RWPE1 (cell line): ENCODE measurements at regions not wholly inside any gene's neighbourhood (a gene's known extent, or its start where the extent isn't known, plus 50 kb on each side); places are given as distances from the start of the nearest gene placed in this dataset.

Experiments
- CTCF ChIA-PET: fragments of 350-600 bp; sonication (Branson Sonifier 250); formaldehyde crosslinking; extraction: SDS; loops from one replicate; lab custom pipeline; 2021; lab: Yijun Ruan, JAX
- POLR2A ChIA-PET: fragments of 400-600 bp; formaldehyde crosslinking; extraction: SDS; loops from one replicate; lab custom pipeline; 2020; ENCODE audit warnings: antibody characterized with exemption; ENCODE audit not compliant: low non-redundant PET; lab: Yijun Ruan, JAX
- DNase-seq: peaks from one replicate; pipeline ENCODE4 v3.0.0; 2012; ENCODE audit warnings: low spot score
- H3K27ac ChIP-seq: fragments of 450-650 bp; 2 replicates; pipeline ENCODE4 v1.5.1; 2017
- TF ChIP-seq, protein P1 (sequence below): fragments of 450-650 bp; conservative IDR thresholded peaks from 2 replicates; pipeline ENCODE4 v1.5.1; 2017; ENCODE audit warnings: low read depth, mild to moderate bottlenecking

- no peak overlapping the region for H3K27ac ChIP-seq
- TF ChIP-seq, protein P1, sequence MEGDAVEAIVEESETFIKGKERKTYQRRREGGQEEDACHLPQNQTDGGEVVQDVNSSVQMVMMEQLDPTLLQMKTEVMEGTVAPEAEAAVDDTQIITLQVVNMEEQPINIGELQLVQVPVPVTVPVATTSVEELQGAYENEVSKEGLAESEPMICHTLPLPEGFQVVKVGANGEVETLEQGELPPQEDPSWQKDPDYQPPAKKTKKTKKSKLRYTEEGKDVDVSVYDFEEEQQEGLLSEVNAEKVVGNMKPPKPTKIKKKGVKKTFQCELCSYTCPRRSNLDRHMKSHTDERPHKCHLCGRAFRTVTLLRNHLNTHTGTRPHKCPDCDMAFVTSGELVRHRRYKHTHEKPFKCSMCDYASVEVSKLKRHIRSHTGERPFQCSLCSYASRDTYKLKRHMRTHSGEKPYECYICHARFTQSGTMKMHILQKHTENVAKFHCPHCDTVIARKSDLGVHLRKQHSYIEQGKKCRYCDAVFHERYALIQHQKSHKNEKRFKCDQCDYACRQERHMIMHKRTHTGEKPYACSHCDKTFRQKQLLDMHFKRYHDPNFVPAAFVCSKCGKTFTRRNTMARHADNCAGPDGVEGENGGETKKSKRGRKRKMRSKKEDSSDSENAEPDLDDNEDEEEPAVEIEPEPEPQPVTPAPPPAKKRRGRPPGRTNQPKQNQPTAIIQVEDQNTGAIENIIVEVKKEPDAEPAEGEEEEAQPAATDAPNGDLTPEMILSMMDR, result no peak
- CTCF ChIA-PET, result no interaction called here
- no peak for DNase-seq
- POLR2A ChIA-PET, result no interaction called here
Observed at GRCh38 chr6:151170622-151171246, 69.0 kb upstream of the AKAP12 start.

GRCh38 chr6:151172751-151173150, 67.0 kb upstream of the AKAP12 start:
- no peak for DNase-seq
- H3K27ac ChIP-seq, result no peak overlapping the region
- POLR2A ChIA-PET, result no interaction called here
- TF ChIP-seq, protein P1, result no peak
- CTCF ChIA-PET, result no interaction called here

DNA sequence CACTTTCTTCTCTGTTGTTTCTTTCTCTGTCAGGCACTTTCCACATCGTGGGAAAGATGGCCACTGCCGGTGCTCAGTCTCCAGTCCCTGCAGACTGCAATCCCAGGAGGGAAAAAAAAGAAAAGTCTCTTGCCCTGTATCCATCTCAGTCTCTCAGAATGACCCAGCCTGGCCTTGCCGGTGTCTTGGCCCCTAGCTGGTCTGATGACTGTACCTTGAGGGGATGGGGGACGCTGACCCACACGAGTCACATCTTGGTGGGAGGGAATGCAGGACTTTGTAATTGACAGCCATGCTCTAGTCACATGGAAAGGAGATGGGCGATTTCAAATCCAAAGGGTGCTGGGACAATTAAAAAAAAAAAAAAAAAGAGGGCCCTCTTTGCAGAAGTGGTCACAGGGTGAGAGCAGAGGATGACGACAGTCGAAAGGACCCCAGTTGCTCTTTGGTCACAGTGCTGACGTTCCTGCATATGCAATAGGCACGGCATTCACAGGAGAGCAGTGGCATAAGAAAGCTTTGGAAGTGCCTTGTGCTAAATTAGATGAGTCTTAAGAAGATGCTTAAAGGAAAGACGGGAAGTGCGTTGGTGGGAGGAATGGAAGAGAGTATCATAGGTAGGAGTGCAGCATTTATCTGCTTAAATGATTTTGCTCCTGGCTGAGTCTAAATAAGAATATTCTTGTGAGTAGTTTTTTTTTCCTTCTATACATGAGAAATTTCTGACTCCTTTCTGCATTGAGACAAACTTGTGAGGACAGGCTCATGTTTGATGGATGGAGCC, 63.9 kb upstream of the AKAP12 start:
- TF ChIP-seq, protein P1, result no peak
- ChIA-PET CTCF (no interaction called here), POLR2A (no interaction called here)

DNA sequence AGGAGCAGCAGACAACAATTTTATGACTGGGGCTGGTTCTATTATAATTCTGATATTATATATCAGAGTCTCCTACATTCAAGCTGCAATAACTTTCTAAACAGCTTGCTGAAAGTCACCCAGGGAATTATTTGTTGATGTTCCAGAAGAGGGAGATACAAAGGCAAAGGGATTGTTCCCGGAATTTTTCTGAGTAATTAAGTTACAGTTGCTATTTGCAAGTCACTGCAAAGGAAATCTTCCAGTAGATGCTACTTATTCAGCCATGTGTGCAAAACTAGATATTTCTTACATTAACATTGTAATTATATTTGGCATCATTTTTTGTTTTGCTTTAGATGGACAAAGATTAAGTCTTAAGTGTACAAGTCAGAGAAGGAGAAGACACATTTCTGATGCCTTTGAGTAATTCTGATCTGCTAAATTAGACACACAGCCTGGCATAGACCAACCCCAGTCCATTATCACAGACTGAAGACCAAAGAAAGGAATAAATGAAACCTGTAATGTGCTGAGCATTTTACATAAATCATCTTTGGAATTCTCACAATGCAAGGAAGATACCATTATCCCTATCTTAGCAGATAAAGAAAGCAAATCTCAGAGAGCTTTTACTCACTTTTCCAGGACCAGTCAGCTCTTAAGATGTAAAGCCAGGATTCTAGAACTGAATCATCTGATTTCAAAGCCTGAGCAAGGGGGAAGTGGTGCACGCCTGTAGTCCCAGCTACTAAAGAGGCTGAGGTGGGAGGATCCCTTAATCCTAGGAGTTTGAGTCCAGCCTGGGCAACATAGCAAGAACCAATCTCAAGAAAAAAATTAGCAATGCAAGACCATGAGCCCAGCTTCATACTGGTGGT, 62.6 kb upstream of the AKAP12 start:
- DNase-seq, result no peak
- ChIA-PET CTCF (no interaction called here), POLR2A (no interaction called here)
- TF ChIP-seq, protein P1, result no peak
- no peak overlapping the region for H3K27ac ChIP-seq

More for the DNA sequence above, 63.9 kb upstream of the AKAP12 start:
- DNase-seq, result no peak
- no peak overlapping the region for H3K27ac ChIP-seq

- no peak overlapping the region for H3K27ac ChIP-seq
- ChIA-PET CTCF (no interaction called here), POLR2A (no interaction called here)
- DNase-seq, result no peak
- TF ChIP-seq, protein P1, result no peak
Observed at GRCh38 chr6:151178373-151178772, 61.4 kb upstream of the AKAP12 start.

DNA sequence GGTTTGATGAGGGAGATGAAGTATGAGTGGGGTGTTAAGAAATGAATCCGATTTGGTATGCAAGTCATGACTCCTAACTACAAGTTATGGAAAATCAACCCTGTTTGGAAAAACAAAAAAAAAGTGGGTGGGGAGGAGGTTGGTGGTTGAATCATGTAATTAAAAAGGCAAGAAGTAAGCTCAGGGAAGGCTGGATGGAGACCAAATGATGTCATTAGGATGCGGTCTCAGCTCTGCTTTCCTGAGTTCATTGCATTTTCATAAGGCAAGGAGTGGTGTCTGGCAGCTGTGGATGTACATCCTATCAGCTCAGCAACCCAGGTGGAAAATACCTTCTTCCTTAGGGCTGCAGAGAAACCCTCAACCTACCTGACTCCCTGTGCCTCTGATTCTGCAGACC, 60.4 kb upstream of the AKAP12 start:
- ChIA-PET CTCF (interaction anchor here (0.5 kb wide), 1 partner anchor 153 kb away, joined by 3 read pairs; no protein-coding TSS in a partner anchor), POLR2A (no interaction called here)
- H3K27ac ChIP-seq, result no peak overlapping the region
- peak; percentile 13 for DNase-seq
- TF ChIP-seq, protein P1, result no peak
